A673 (cell line): ENCODE measurements at regions not wholly inside any gene's neighbourhood (a gene's known extent, or its start where the extent isn't known, plus 50 kb on each side); places are given as distances from the start of the nearest gene placed in this dataset.

ENCODE experiments used
- BruUV-seq: library from RNA; stranded (reverse); fragments of 400-500 nt; replicated peaks from 2 replicates; lab custom pipeline; 2021; lab: Mats Ljungman, UMichigan
- CTCF ChIA-PET: fragments of 300-600 bp; sonication (Branson Sonifier 250); formaldehyde crosslinking; loops from one replicate; lab custom pipeline; 2022; ENCODE audit warnings: antibody characterized with exemption; lab: Charles Lee
- POLR2A ChIA-PET: fragments of 300-600 bp; sonication (Branson Sonifier 250); formaldehyde crosslinking; loops from one replicate; lab custom pipeline; 2022; ENCODE audit warnings: antibody characterized with exemption; ENCODE audit not compliant: low non-redundant PET; lab: Charles Lee
- DNase-seq: peaks from one replicate; pipeline ENCODE4 v3.0.0-alpha.2; 2015; ENCODE audit warnings: low spot score
- H3K27ac ChIP-seq: fragments of 200-600 bp; sonication (generic); 2 replicates; pipeline ENCODE4 v1.5.1; 2016; ENCODE audit warnings: mixed run types, low read depth, mild to moderate bottlenecking, mixed read lengths, antibody characterized with exemption, low read length; ENCODE audit not compliant: poor library complexity, severe bottlenecking
- H3K27me3 ChIP-seq: fragments of 200-600 bp; sonication (generic); replicated peaks from 2 replicates; pipeline ENCODE4 v1.6.1; 2017; ENCODE audit warnings: mixed run types, low read depth, mild to moderate bottlenecking, mixed read lengths, antibody characterized with exemption, low read length; ENCODE audit not compliant: insufficient read depth, poor library complexity
- H3K36me3 ChIP-seq: fragments of 200-600 bp; sonication (generic); 2 replicates; pipeline ENCODE4 v1.6.1; 2016; ENCODE audit warnings: mixed run types, mild to moderate bottlenecking, mixed read lengths, antibody characterized with exemption, low read length; ENCODE audit not compliant: insufficient read depth, poor library complexity, severe bottlenecking
- H3K4me1 ChIP-seq: fragments of 200-600 bp; sonication (generic); 2 replicates; pipeline ENCODE4 v1.6.1; 2017; ENCODE audit warnings: mixed run types, mild to moderate bottlenecking, mixed read lengths, antibody characterized with exemption, low read length; ENCODE audit not compliant: insufficient read depth, poor library complexity, severe bottlenecking
- H3K4me3 ChIP-seq: fragments of 200-600 bp; sonication (generic); 2 replicates; pipeline ENCODE4 v1.5.1; 2016; ENCODE audit warnings: low read depth, mixed run types, mild to moderate bottlenecking, mixed read lengths, low read length; ENCODE audit not compliant: poor library complexity, severe bottlenecking
- H3K9me3 ChIP-seq: fragments of 200-600 bp; sonication (generic); 2 replicates; pipeline ENCODE4 v1.6.1; 2016; ENCODE audit warnings: mixed run types, low read depth, mild to moderate bottlenecking, mixed read lengths, antibody characterized with exemption, low read length; ENCODE audit not compliant: poor library complexity, severe bottlenecking
- EZH2 ChIP-seq: fragments of 200-600 bp; sonication (generic); IDR thresholded peaks from 2 replicates; pipeline ENCODE4 v1.6.1; 2017; ENCODE audit warnings: borderline replicate concordance, low read depth, mild to moderate bottlenecking, mixed read lengths, antibody characterized with exemption, low read length; ENCODE audit not compliant: poor library complexity, severe bottlenecking
- intact Hi-C: fragments of 100-400 bp; cut with micrococcal nuclease; formaldehyde crosslinking; loops from one replicate; pipeline ENCODE4 v1.10.0; 2022; ENCODE audit not compliant: unreplicated experiment
- TF ChIP-seq, protein P1 (sequence below): fragments of 300-800, 200-600 bp; sonication (generic); conservative IDR thresholded peaks from 2 replicates; pipeline ENCODE4 v1.5.1; 2017; ENCODE audit warnings: low read depth, mild to moderate bottlenecking, antibody characterized with exemption, low read length, moderate library complexity, mixed read lengths

DNA sequence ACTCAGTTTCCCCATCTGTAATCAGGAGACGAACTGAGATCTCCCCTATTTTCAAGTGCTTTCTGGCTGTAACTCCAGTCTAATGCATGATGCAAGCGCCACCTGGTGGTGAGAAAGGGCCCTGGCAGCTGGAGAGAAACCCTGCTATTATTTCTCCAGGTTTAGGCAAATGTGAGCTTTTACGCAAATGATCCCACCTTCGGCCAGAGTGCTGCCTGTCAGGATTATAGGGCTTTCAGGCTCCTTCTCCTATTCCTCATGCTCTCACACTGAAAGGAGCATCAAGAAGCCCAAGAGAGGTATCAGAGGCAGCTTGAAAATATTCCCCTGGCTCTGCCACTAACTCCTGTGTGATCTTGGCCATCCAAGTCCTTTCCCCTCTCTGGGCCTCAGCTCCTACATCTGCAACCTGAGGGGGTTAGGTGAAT is 93.9 kb upstream of the RASGRF1 start:
- CTCF ChIA-PET = interaction anchor here (1.0 to 2.7 kb wide), 5 partner anchors 8 to 205 kb away, joined by 3 to 50 read pairs (median 5); no protein-coding TSS in a partner anchor
- no peak overlapping the region for H3K4me3 ChIP-seq
- POLR2A ChIA-PET = no interaction called here

DNA sequence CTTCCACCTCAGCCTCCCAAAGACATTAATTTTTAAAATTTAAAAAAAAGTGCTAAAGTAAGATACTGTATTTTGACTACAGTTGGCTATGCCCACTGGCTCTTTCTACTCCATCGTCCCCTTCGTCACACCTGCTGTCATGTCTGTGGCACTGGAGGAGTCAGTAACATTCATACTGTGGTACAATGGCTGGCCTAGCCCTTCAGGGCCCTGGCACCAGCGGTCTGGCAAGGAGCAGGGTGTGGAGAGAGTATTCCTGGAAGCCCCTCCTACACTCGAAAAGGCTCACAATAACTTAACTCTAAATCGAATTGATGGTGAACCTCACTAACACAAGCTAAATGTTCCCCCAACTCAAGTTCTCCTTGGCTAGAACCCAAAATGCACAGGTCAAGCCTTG is 89.7 kb upstream of the RASGRF1 start:
- TF ChIP-seq EZH2 = no peak
- TF ChIP-seq, protein P1, sequence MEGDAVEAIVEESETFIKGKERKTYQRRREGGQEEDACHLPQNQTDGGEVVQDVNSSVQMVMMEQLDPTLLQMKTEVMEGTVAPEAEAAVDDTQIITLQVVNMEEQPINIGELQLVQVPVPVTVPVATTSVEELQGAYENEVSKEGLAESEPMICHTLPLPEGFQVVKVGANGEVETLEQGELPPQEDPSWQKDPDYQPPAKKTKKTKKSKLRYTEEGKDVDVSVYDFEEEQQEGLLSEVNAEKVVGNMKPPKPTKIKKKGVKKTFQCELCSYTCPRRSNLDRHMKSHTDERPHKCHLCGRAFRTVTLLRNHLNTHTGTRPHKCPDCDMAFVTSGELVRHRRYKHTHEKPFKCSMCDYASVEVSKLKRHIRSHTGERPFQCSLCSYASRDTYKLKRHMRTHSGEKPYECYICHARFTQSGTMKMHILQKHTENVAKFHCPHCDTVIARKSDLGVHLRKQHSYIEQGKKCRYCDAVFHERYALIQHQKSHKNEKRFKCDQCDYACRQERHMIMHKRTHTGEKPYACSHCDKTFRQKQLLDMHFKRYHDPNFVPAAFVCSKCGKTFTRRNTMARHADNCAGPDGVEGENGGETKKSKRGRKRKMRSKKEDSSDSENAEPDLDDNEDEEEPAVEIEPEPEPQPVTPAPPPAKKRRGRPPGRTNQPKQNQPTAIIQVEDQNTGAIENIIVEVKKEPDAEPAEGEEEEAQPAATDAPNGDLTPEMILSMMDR = no peak
- no peak overlapping the region for H3K27ac ChIP-seq
- DNase-seq = no peak
- H3K4me3 ChIP-seq = no peak overlapping the region
- no peaks in the 10 kb centered on the region for H3K4me1 ChIP-seq
- no TSS peak for BruUV-seq
- intact Hi-C loops = no loop called here
- no peaks in the 10 kb centered on the region for H3K27me3 ChIP-seq
- POLR2A ChIA-PET = no interaction called here
- H3K36me3 ChIP-seq = no peaks in the 10 kb centered on the region
- CTCF ChIA-PET = no interaction called here
- H3K9me3 ChIP-seq = no peaks in the 10 kb centered on the region

More for the DNA sequence above, 93.9 kb upstream of the RASGRF1 start:
- Histone ChIP-seq H3K9me3 (no peaks in the 10 kb centered on the region), H3K4me1 (no peaks in the 10 kb centered on the region), H3K27ac (no peak overlapping the region), H3K27me3 (no peaks in the 10 kb centered on the region), H3K36me3 (no peaks in the 10 kb centered on the region)
- TF ChIP-seq, protein P1 = peak; percentile 98
- no peak for TF ChIP-seq EZH2
- peak; percentile 68 for DNase-seq
- intact Hi-C loops = loop anchor here (1.0 to 2.0 kb wide), 2 partner anchors 156 to 270 kb away; no protein-coding TSS in a partner anchor
- BruUV-seq = no TSS peak

DNA sequence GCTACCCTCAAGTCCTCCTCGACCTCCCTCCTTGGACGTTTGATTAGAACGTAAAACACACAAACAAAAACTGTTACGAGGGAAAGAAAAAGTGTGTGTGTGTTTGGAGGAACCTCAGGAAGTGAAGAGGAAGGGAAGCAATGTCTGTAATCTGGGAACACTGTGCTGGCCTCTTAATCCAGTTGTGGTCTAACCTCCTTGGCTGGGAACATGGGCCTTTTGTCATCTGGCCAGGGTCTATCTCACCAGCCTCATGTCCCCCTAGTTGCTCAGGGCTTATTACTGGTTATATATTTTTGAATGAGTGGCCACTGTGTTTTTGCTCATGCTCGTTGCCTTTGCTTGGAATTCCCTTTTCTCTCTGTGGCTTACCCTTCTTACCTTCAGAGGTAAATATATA is 89.0 kb upstream of the RASGRF1 start:
- DNase-seq = no peak
- BruUV-seq = no TSS peak
- Histone ChIP-seq H3K27ac (no peak overlapping the region), H3K9me3 (no peaks in the 10 kb centered on the region), H3K36me3 (no peaks in the 10 kb centered on the region), H3K4me3 (no peak overlapping the region), H3K4me1 (no peaks in the 10 kb centered on the region), H3K27me3 (no peaks in the 10 kb centered on the region)
- ChIA-PET CTCF (no interaction called here), POLR2A (no interaction called here)
- no peak for TF ChIP-seq EZH2
- TF ChIP-seq, protein P1 = no peak
- intact Hi-C loops = no loop called here
